GM03348 (cell line): ENCODE measurements at regions not wholly inside any gene's neighbourhood (a gene's known extent, or its start where the extent isn't known, plus 50 kb on each side); places are given as distances from the start of the nearest gene placed in this dataset.
"Not testable (repeated sequence)": the region's sequence is repeated elsewhere in the genome, so short reads cannot be mapped to it uniquely, and the experiment has no call there.

Experiments used
- DNase-seq: peaks from one replicate; pipeline ENCODE4 v3.0.0; 2012; ENCODE audit warnings: low spot score

DNA sequence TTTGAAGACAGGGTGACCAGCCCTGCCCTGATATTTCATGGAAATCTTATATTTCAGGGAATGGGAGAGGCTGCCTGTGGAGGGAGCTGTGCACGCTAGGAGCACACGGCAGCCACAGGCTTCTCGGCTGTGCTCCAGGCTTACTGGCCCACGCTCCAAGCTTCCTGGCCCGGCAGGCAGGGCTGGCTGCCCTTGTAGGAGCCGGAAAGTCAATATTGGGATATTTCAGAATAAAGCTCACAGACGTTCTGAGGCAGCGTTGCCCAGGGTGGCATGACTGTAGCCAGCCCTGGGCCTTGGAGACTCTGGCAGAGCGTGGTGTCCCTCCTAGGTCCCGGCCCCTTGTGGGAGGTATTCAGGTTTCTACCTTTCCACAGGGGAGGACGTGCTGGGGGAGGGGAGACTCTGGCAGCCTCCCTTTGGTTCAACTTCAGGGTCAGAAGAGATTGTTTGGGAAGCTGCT, 95.6 kb downstream of the NPIPB11 start:
- DNase-seq, result peak; percentile 73

DNA sequence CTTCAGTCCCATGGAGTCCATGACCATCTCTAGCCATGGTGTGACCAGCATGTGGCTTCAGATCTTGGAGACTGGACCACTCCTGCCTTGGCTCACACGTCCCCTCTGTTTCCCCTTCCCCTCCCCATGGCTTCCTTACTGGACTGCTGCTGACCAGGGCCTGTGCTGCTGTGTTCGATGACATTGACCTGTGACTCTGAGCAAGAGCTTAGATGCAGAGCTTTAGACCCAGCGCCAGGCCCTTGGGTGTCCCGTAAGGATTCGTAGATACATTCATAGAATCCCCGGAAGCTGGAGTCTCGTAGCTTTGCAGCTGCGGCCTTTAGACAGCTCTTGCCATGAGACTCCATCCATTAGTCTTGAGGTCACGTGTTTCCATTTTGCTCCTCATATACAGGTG, 96.3 kb downstream of the NPIPB11 start:
- DNase-seq, result not testable (repeated sequence)

DNA sequence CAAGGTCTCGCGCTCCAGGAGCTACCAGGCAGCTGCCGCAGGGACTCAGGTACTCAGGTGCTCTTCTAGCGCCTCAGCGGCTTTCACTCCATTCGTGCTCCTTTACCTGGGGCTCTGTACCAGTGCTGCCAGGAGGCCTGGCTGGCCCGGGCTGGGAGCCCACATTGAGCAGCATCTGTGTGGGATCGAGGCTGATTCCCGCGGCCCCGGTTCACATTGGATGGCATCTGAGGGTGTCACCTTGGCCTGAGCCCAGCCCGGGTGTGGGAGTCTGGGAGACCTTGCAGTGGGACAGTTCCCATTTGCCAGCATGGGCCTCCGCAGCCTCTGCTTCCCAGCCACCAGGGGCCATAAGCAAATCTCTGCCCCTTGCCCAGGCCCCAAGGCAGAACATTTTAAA, 96.9 kb downstream of the NPIPB11 start:
- not testable (repeated sequence) for DNase-seq

DNA sequence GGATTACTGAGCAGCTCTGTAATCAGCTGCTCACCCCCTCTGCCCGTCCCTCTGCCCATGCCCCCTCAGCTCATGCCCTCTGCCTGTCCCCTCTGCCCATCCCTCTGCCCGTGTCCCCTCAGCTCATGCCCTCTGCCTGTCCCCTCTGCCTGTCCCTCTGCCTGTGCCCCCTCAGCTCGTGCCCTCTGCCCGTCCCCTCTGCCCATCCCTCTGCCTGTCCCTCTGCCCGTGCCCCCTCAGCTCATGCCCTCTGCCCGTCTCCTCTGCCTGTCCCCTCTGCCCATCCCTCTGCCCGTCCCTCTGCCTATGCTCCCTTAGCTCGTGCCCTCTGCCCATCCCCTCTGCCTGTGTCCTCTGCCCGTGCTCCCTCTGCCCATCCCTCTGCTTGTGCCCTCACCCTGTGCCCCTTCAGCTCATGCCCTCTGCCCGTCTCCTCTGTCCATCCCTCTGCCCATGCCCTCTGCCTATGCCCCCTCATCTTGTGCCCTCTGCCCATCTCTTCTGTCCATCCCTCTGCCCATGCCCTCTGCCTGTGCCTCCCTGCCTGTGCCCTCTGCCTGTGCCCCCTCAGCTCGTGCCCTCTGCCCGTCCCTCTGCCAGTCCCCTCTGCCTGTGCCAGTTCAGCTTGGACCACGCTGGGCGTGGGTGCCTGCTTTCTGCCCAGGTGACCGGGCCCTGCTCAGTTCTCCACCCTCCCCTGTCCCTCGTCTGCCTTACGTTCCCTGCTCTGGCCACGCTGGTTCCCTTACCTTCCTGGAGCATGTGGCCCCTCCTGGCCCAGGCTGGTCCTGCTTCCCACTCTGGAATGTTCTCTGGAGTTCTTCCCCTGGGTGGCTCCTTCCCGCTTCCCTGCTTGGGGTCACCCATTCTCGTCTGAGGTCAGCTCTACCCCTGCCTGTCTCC, 97.6 kb downstream of the NPIPB11 start:
- DNase-seq, result no peak

DNA sequence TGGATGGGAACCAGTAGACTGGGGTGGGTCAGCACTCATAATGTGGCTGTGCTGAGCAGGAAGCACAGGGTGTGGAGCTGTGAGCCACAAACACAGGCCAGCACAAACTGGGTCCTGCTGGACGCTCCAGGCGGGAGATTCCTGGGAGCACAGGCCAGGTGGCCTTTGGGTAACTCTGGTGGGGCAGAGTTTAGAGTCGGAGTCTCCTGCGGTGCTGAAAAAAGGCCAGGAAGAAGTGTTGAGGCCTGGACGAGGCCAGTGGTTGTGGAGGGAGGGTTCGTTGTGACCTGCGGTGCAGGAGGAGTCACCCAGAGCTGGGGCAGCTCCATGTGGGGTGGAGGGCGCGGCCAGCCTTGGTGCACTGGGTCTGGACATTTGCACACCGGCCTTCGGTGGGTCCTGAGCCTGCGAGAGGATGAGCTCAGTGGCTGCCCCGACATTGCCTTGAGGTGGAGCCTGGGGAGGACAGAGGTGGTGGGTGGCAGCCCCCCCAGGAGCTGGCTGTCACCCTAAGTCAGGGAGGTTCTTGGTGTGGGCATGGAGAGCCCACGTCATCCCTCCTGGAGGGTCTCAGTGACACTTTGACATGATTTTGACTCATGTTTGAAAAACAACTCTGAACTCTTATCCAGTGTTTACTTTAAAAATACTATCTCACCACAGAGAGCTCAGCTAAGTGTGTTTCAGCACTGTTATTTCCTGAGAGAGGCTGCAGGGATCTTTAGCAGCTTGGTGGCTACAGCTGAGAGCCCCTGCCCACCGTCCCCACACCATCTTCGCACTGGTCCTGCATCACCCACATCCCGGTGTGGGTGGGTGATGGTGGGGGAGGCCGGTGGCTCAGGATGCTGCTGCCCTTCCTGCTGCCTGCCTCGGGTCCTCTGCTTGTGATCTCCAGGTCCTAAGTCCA, 98.7 kb downstream of the NPIPB11 start:
- DNase-seq, result no peak

DNA sequence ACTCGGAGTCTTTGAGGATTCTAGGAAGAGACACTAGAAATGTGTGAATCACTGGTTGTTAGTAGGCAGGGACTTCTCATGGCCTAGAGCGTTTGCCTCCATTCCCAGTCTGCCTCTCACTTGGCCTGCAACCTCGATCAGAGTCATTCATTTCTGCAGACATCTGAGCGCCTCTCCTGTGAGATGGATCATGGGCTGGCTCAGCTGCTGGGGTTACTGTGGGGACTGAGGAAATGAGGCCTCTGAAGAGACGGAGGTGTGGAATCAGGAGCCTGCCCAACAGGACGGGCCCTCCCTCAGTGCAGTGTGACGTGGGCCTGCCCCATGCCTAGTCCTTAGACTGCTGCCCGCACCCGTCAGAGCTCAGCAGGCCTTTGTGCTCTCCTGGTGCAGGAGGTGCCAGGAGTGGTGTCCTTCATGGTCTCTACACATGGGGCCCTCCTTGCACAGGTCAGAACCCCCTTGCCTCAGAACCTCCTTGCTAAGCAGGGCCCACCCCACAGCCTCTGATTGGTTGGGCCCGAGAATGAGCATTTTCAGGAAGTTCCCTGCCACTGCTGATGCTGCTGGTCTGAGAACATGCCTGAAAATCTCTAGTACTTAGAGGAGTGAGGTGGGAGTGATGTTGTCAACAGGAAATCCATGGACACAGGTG, 99.4 kb downstream of the NPIPB11 start:
- DNase-seq, result peak; percentile 15

DNA sequence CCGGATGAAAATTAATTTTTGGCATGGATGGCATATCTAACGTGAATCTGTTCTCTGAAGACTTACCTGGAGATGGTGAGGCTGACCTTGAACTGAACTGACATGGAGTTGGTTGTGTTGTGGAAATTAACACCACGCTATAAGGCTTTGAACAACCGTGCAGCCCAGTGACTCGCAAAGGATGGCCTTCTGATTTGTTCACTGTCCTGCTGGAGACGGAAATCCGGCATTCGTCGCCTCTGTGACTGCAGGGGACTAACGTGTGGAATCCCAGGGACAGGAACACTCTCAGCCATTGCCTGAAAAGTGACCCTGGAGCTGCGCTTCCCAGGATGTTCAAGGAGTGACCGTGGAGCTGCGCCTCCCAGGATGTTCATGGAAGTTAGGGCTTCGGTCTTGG, 100.3 kb downstream of the NPIPB11 start:
- no peak for DNase-seq

DNA sequence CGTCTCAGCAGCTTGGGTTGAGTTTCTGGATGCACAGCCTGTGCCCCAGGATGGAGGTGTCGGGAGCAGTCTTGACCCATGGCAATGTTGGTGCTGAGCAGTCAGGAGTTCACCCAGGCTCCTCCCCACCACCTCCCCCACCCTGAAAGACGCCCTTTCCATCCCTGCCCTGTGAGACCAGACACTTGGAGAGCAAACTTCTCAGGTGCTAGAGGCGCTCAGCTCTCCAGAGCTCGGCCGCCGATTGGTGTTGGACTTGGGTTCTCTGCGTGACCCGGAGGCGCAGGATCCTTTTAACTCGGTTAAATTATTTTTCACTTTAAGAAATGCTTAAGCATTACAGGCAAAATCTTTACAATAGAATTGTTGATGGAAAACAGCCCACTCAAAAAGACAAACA, 101.5 kb downstream of the NPIPB11 start:
- not testable (repeated sequence) for DNase-seq

DNA sequence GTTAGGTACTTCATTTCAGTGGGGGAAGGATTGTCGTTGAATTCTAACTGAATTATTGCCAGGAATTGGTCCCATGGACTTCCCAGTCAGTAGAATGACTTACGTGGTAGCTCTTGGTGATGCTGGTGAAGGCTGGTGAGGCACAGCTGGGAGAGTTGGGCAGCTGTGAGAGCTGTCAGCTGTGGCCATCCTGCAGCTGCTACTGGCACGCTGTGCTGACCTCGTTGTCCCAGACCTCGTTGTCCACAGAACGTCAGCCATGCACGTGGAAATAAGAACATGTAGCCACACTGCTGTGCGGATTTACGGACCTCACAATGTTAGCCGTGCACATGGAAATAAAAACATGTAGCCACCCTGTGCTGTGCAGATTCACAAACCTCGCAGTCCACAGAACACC, 102.3 kb downstream of the NPIPB11 start:
- no peak for DNase-seq

DNA sequence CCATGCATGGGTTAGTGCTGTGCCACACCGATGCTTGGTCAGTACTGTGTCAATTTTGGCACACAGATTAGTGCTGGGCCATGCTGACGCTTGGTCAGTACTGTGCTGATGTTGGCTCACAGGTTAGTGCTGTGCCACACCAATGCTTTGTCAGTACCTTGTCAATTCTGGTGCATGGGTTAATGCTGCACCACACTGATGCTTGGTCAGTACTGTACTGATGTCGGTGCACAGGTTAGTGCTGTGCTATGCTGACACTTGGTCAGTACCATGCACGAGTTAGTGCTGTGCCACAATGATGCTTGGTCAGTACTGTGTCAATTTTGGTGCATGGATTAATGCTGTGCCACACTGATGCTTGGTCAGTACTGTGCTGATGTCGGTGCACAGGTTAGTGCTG, 103.0 kb downstream of the NPIPB11 start:
- no peak for DNase-seq

DNA sequence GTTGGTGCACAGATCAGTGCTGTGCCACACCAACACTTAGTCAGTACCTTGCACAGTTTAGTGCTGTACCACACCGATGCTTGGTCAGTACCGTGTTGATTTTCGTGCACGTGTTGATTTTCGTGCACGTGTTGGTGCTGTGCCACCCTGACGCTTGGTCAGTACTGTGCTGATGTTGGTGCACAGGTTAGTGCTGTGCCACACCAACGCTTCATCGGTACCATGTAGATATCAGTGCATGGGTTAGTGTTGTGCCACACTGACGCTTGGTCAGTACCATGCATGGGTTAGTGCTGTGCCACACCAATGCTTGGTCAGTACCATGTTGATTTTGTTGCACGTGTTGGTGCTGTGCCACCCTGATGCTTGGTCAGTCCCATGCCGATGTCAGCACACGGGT, 103.5 kb downstream of the NPIPB11 start:
- no peak for DNase-seq

DNA sequence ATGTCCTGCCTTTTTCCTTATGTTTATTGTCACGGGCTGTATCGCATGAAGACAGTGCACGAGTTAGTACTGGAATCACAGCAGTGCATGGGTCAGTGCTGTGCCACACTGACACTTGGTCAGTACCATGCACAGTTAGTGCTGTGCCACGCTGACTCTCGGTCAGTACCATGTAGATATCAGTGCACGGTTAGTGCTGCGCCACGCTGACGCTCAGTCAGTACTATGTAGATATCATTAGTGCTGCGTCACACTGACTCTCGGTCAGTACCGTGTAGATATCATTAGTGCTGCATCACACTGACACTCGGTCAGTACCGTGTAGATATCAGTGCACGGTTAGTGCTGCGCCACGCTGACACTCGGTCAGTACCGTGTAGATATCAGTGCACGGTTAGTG, 104.1 kb downstream of the NPIPB11 start:
- DNase-seq, result not testable (repeated sequence)

DNA sequence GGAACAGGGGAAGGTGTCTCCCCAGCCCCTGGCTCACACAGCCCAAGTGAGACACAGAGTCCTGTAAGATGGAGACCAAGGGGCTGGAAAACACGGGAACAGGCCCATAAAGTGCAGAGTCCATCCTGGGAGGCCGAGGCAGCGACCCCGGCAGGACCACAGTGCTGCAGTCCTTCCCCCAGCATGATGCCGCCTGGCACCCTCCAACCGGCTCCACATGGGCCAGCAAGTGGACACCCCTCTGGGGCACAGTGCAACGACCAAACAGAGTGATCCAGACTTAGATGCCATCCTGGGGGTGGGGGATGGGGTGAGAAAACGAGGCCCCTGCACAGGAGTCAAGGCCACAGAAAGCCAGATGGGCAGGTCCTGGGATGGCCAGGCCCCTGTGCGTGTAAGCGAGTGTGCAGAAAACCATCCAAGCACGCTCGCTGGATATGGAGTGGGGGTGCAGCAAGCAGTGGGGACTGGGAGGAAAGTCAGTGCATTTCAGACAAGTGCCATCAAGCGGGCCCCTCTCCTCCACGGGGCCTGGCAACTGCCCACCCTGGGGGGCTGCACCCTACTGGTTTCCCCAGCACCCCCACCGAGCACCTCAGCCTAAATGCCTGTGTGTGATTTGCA, 104.7 kb downstream of the NPIPB11 start:
- not testable (repeated sequence) for DNase-seq

DNA sequence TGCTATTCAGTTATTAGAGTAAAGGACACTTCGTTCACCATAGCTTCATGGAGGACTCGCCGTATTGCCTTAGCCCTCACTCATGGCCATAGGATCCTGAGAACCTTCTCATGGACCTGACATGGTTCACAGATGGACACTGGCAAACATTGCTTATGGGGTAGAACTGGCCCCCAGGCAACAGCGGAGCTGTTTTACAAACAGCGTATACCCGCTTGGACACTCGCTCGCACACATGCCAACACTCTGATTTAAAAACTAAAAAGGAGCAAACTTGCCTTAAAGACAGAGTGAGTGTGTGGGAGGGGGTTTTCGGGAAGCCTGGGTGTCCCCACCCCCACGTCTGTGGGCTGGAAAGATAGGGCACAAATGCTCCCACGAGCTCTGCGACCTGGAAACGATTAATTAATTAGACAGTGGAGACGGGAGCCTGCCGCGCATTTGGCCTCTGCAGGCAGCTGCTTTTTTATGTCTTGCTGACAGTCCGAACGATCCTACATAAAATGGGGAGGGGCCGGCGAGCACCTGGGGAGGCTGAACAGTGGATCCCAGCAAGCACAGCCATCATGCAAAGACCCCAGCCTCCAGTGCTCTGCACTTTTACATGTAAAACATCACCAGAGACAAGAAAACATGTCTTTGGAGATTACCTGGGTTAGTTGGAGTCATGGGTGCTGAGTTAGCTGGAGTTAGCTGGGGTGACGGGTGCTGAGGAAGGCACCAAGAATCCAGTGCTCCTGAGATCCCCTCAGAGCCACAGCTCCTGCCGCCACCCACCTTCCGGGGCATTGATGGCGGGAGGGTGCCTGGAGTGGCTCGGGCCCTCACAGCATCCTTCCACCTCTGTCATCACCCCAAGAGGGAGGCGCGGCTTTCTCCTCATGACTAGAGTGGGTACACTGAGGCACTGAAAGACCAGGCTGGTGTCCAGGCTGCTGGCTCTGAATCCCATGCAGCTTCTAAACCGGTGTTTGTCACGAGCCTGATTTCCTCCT, 105.7 kb downstream of the NPIPB11 start:
- DNase-seq, result not testable (repeated sequence)

DNA sequence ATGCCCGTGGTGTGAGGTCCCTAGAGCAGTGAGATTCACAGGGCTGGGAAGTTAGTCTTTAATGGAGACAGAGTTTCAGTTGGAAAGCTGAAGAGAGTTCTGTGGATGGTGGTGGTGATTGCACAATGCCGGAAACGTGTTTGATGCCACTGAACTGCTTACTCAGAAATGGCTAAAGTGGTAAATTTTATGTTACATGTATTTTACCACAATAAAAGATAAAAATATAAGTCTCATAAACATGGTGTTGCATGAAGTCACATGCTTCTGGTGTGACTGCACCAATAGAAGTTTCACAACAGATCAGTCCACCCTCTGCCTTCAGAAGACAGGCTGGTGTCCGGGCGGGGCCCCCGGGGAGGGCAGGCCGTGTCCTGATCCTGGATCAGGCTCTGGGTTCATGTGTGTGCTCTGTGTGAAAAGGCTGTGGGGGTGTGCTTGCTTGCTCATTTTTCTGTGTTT, 106.5 kb downstream of the NPIPB11 start:
- DNase-seq, result peak; percentile 61

DNA sequence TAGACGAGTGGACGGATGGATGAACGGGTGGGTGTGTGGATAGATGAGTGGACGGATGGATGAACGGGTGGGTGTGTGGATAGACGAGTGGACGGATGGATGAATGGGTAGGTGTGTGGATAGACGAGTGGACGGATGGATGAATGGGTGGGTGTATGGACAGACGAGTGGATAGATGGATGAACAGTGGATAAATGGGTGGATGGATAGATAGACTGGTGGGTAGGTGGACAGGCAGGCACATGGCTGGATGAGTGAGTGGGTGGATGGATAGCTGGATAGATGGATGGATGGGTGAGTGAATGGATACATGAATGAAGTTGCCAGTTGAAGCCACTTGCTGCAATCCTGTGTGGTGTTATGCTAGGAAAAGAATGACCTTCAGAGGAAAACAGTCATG, 107.5 kb downstream of the NPIPB11 start:
- not testable (repeated sequence) for DNase-seq

DNA sequence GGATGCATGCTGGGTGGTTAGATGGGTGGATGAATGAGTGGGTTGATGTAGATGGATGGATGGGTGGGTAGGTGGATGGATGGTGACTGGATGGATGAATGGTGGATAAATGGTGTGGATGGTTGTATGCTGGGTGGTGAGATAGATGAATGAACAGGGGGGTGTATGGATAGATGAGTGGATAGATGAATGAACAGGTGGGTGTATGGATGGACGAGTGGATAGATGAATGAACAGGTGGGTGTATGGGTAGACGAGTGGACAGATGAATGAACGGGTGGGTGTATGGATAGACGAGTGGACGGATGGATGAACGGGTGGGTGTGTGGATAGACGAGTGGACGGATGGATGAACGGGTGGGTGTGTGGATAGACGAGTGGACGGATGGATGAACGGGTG, 108.2 kb downstream of the NPIPB11 start:
- not testable (repeated sequence) for DNase-seq

DNA sequence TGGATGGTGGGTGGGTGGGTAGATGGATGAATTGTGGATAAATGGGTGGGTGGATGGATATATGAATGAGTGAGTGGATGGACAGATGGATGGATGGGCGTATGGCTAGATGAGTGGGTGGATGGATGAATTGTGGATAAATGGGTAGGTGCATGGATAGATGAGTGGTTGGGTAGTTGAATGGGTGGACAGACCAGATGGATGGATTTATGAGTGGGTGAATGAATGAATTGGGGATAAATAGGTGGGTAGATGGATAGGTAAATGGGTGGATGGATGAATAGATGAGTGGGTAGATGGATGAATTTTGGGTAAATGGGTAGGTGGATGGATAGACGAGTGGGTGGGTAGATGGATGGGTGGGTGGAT, 108.7 kb downstream of the NPIPB11 start:
- DNase-seq, result not testable (repeated sequence)

DNA sequence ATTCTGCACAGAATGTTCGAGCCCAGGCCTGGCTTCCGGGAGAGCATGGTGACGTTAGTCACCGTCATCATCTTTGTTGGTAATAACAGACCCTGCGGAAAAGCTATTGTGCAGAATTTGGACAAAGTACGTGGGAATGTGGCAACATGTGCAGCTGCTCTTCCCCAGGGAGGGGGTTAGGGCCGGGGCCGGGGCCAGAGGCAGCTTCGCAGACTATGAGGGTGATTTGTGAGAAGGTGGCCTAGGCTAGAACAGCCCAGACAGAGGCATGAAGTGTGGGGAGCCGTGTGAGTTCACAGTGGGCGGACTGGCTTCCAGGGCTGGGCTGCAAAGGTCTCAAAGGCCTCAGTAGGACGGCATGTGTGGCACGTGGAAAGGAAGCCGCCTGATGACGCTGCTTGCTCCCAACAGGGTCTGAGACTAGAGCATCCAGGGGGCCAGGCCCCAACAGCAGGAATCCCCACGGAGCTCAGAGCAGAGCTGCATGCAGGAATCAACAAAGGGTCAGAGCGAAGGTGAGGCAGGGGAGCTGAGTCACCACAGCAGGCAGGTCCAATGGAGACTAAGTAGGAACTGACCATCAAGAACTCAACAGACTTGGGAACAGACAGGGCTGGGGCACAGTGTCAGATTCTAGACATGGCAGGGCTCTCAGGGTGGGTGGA, 109.2 kb downstream of the NPIPB11 start:
- DNase-seq, result not testable (repeated sequence)

DNA sequence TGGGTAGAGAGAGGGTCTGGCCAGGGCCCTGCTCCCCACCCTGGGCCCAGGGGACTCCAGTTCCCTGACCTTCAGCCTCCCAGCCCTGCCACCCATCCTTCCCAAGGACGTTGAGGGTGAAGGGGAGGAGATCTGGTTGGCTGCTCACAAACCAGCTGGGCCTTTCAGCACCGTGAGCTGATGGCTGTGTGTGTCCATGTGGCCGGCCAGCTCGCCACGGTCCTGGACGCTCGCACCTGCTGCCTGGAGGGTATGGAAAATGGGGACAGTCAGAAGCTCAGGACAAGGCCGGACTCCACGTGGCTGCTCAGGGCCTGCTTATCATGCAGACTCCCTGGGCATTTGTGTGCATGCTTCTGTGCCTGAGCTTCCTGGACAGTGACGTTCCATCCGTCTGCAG, 110.3 kb downstream of the NPIPB11 start:
- not testable (repeated sequence) for DNase-seq
